Activated B cell treated with CpG ODN at 0.5 μM for 24 hours (primary cell): ENCODE measurements at regions not wholly inside any gene's neighbourhood (a gene's known extent, or its start where the extent isn't known, plus 50 kb on each side); places are given as distances from the start of the nearest gene placed in this dataset.

Experiments
- ATAC-seq: fragments of 200-7000 bp; cut with Tn5 transposase; one replicate; pipeline ENCODE4 v1.10.0; 2021; ENCODE audit warnings: low read depth, mild to moderate bottlenecking, moderate library complexity
- CTCF ChIA-PET: fragments of 350-600 bp; sonication (Branson Sonifier 250); formaldehyde crosslinking; loops from one replicate; lab custom pipeline; 2021; ENCODE audit warnings: antibody characterized with exemption; lab: Charles Lee
- POLR2A ChIA-PET: fragments of 350-600 bp; sonication (Branson Sonifier 250); formaldehyde crosslinking; loops from one replicate; lab custom pipeline; 2021; ENCODE audit warnings: antibody characterized with exemption; lab: Charles Lee
- DNase-seq: peaks from one replicate; pipeline ENCODE4 v3.0.0; 2022
- H3K27ac Mint-ChIP-seq: one replicate; pipeline ENCODE4 v1.8.0; 2020; ENCODE audit warnings: mixed read lengths
- H3K27me3 Mint-ChIP-seq: one replicate; pipeline ENCODE4 v1.8.0; 2021; ENCODE audit warnings: mixed read lengths
- H3K36me3 Mint-ChIP-seq: one replicate; pipeline ENCODE4 v1.8.0; 2021; ENCODE audit warnings: low read depth, mixed read lengths
- H3K4me1 Mint-ChIP-seq: one replicate; pipeline ENCODE4 v1.8.0; 2021; ENCODE audit warnings: mixed read lengths
- H3K4me3 Mint-ChIP-seq: one replicate; pipeline ENCODE4 v1.8.0; 2020; ENCODE audit warnings: mild to moderate bottlenecking, mixed read lengths
- H3K9me3 Mint-ChIP-seq: one replicate; pipeline ENCODE4 v1.8.0; 2020; ENCODE audit warnings: mixed read lengths
- intact Hi-C: fragments of 100-400 bp; cut with micrococcal nuclease; formaldehyde crosslinking; loops from one replicate; pipeline ENCODE4 v1.15.1; 2024
- TF ChIP-seq, protein P1 (sequence below): fragments of 200-600 bp; IDR thresholded peaks from one replicate; pipeline ENCODE4 v1.8.0; 2022; ENCODE audit warnings: antibody characterized with exemption, mild to moderate bottlenecking

DNA sequence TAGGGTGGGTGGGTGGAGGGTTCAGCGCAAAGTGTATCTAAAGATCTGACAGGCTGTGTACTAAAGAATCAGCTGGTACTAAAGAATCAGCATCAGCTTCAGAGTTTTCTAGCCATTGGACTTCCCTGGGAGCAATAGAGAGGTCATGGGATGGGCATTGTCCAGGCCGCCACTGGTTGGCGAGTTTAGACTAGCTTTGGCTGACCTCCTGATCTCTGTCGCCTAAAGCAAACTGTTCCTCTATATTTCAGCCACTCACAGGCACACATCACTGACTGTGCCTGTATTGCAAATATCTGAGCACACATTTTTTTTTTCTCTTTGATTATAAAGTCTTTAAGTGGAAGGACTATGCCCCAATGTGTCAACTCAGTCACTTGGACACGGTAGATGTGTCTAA lies 267.8 kb upstream of the SKOR2 start:
- intact Hi-C loops = no loop called here
- DNase-seq (no peak), ATAC-seq (no peak)
- no peak overlapping the region for H3K4me3 Mint-ChIP-seq
- peaks cover 2% of the 10 kb centered on the region for H3K9me3 Mint-ChIP-seq
- no peaks in the 10 kb centered on the region for H3K4me1 Mint-ChIP-seq
- H3K27me3 Mint-ChIP-seq = peaks cover 10% of the 10 kb centered on the region
- H3K27ac Mint-ChIP-seq = no peak overlapping the region
- CTCF ChIA-PET = no interaction called here
- no peaks in the 10 kb centered on the region for H3K36me3 Mint-ChIP-seq
- POLR2A ChIA-PET = no interaction called here
- TF ChIP-seq, protein P1, sequence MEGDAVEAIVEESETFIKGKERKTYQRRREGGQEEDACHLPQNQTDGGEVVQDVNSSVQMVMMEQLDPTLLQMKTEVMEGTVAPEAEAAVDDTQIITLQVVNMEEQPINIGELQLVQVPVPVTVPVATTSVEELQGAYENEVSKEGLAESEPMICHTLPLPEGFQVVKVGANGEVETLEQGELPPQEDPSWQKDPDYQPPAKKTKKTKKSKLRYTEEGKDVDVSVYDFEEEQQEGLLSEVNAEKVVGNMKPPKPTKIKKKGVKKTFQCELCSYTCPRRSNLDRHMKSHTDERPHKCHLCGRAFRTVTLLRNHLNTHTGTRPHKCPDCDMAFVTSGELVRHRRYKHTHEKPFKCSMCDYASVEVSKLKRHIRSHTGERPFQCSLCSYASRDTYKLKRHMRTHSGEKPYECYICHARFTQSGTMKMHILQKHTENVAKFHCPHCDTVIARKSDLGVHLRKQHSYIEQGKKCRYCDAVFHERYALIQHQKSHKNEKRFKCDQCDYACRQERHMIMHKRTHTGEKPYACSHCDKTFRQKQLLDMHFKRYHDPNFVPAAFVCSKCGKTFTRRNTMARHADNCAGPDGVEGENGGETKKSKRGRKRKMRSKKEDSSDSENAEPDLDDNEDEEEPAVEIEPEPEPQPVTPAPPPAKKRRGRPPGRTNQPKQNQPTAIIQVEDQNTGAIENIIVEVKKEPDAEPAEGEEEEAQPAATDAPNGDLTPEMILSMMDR = no peak

DNA sequence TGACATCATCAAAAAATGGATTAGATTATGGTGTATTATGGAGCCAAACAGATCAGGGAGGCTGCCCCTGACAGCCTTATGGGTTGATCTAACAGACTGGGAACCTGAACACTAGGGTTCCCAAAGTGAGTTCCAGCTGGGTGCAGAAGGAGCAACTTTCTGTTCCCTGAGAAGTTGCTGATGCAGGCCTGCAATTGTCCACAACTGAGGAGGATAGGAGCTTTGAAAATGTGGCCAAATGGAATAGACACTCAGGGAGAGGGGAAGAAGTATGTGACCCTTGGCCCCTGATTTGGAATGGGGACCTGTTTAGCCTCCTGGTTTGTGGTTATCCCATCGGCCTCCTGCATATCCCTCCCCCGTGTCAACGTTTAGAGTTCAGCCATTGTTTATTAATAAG lies 262.2 kb upstream of the SKOR2 start:
- CTCF ChIA-PET = no interaction called here
- no peak overlapping the region for H3K27ac Mint-ChIP-seq
- H3K4me1 Mint-ChIP-seq = no peaks in the 10 kb centered on the region
- POLR2A ChIA-PET = no interaction called here
- H3K4me3 Mint-ChIP-seq = no peak overlapping the region
- H3K27me3 Mint-ChIP-seq = peaks cover 13% of the 10 kb centered on the region
- no peaks in the 10 kb centered on the region for H3K36me3 Mint-ChIP-seq
- peaks cover 2% of the 10 kb centered on the region for H3K9me3 Mint-ChIP-seq
- TF ChIP-seq, protein P1 = no peak
- ATAC-seq (no peak), DNase-seq (no peak)
- intact Hi-C loops = no loop called here

DNA sequence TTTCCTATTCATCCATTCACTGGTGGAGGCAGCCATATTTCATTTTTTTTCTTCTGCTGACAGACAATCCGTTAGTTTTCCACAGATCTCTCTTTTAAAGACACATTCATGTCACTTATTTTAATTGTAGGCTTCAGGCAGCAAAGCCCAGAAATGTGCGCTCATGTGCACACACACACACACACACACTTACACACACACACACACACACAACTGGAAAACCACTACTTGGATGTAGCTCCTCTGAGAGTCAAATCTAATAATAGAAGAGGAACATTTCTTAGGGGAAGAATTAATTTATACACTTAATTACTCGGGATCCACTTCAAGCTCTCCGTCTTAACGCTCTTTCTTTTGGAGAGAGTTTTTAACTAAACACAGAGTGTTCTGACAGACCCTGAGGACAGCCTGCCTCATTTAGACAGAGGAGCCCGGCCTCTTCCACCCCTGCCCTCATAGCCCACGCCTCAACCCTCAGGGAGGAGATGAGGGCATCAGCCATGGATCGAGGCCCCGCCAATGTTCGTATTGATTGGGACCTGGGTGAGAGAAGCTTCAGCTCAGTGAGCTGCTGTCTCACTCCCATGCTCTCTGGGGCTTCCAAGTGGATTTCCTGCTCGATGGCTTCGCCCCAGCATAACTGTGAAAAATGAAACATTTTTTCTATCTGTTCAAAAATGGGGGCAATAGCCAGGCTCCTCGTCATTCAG lies 261.4 kb upstream of the SKOR2 start:
- Mint-ChIP-seq H3K4me3 (no peak overlapping the region), H3K36me3 (no peaks in the 10 kb centered on the region), H3K4me1 (no peaks in the 10 kb centered on the region), H3K9me3 (peaks cover 2% of the 10 kb centered on the region), H3K27ac (no peak overlapping the region), H3K27me3 (peaks cover 13% of the 10 kb centered on the region)
- ATAC-seq (no peak), DNase-seq (no peak)
- POLR2A ChIA-PET = no interaction called here
- intact Hi-C loops = no loop called here
- TF ChIP-seq, protein P1 = no peak
- CTCF ChIA-PET = no interaction called here

DNA sequence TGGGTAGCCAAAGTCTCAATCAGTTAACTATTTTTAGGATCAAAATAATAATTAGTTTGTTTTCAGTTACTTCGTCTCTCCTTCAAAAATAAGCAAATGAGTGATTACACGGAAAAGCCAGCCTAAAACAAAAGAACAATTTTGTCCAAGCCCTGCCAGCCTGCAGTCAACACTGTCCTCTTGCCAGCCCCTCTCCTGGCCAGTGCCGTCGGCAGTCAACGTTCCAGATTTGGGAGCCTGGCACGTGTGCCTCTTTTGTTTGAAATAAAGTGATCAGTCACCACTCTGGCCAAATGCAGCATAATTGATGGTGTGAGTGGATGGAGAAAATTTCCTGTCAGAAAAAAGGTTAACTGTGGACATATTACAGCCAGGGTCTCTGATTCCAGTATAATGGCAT lies 260.6 kb upstream of the SKOR2 start:
- CTCF ChIA-PET = no interaction called here

DNA sequence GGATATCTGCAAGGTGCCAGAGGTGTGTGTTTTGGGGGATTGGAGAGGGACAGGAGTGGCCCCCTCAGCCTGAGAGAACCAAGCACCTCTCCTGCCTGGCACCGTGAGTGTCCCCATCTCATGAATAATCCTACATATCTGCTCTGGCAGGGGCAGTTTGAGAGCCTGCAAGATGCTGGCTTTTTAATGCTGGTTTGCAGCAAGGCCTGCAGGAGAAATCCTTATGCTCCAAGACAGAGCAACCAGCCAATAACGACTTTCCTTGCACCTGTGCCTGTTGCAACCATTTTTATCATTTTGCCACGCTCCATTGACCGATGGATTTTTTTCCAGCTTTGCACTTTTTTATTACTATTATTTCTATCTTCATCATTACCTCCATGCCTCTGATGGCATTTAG lies 259.4 kb upstream of the SKOR2 start:
- DNase-seq (no peak), ATAC-seq (no peak)
- H3K4me3 Mint-ChIP-seq = no peak overlapping the region
- H3K9me3 Mint-ChIP-seq = peaks cover 2% of the 10 kb centered on the region
- POLR2A ChIA-PET = no interaction called here
- H3K36me3 Mint-ChIP-seq = no peaks in the 10 kb centered on the region
- intact Hi-C loops = no loop called here
- no peaks in the 10 kb centered on the region for H3K4me1 Mint-ChIP-seq
- TF ChIP-seq, protein P1 = no peak
- no peak overlapping the region for H3K27ac Mint-ChIP-seq
- CTCF ChIA-PET = no interaction called here
- peaks cover 11% of the 10 kb centered on the region for H3K27me3 Mint-ChIP-seq

More for the DNA sequence above, 260.6 kb upstream of the SKOR2 start:
- DNase-seq (no peak), ATAC-seq (no peak)
- intact Hi-C loops = no loop called here
- no peak overlapping the region for H3K27ac Mint-ChIP-seq
- POLR2A ChIA-PET = no interaction called here
- H3K4me3 Mint-ChIP-seq = no peak overlapping the region
- peaks cover 13% of the 10 kb centered on the region for H3K27me3 Mint-ChIP-seq
- H3K9me3 Mint-ChIP-seq = peaks cover 2% of the 10 kb centered on the region
- no peaks in the 10 kb centered on the region for H3K36me3 Mint-ChIP-seq
- TF ChIP-seq, protein P1 = no peak
- H3K4me1 Mint-ChIP-seq = no peaks in the 10 kb centered on the region
